Trophoblast cell (in vitro differentiated cells and primary cell): ENCODE measurements at regions not wholly inside any gene's neighbourhood (a gene's known extent, or its start where the extent isn't known, plus 50 kb on each side); places are given as distances from the start of the nearest gene placed in this dataset.

Experiments
- DNase-seq, 2 donors: peaks; one replicate each; pipeline ENCODE4 v3.0.0-alpha.2; 2016
- H2AFZ ChIP-seq: 2 replicates; pipeline ENCODE4 v1.6.1; 2013; ENCODE audit warnings: low read length, moderate library complexity, mild to moderate bottlenecking; ENCODE audit not compliant: insufficient read depth, poor library complexity
- H2AK5ac ChIP-seq: 2 replicates; pipeline ENCODE4 v1.6.1; 2013; ENCODE audit warnings: mild to moderate bottlenecking, low read length
- H2BK120ac ChIP-seq: 2 replicates; pipeline ENCODE4 v1.6.1; 2013; ENCODE audit warnings: low read length, mild to moderate bottlenecking, moderate library complexity; ENCODE audit not compliant: insufficient read depth, poor library complexity
- H2BK12ac ChIP-seq: 2 replicates; pipeline ENCODE4 v1.6.1; 2013; ENCODE audit warnings: mild to moderate bottlenecking, low read length, moderate library complexity
- H2BK5ac ChIP-seq: 2 replicates; pipeline ENCODE4 v1.6.1; 2013; ENCODE audit warnings: low read length, low read depth, moderate library complexity, mild to moderate bottlenecking; ENCODE audit not compliant: poor library complexity
- H3K14ac ChIP-seq: 2 replicates; pipeline ENCODE4 v1.6.1; 2013; ENCODE audit warnings: mild to moderate bottlenecking, low read length
- H3K18ac ChIP-seq: 2 replicates; pipeline ENCODE4 v1.6.1; 2013; ENCODE audit warnings: mild to moderate bottlenecking, low read length
- H3K23ac ChIP-seq: 2 replicates; pipeline ENCODE4 v1.6.1; 2013; ENCODE audit warnings: low read length
- H3K27ac ChIP-seq: 2 replicates; pipeline ENCODE4 v1.5.1; 2013; ENCODE audit warnings: low read depth, mild to moderate bottlenecking, inconsistent platforms, low read length, moderate library complexity
- H3K27me3 ChIP-seq: 2 replicates; pipeline ENCODE4 v1.6.1; 2013; ENCODE audit warnings: inconsistent platforms, mild to moderate bottlenecking, low read length, moderate library complexity; ENCODE audit not compliant: insufficient read depth
- H3K36me3 ChIP-seq, 2 experiments: 1 replicate in 1 of 2; 2 replicates in 1 of 2; pipeline ENCODE4 v1.6.1; 2013; ENCODE audit warnings: low read length in 2 of 2, mild to moderate bottlenecking in 2 of 2, moderate library complexity in 1 of 2; ENCODE audit not compliant: insufficient read depth in 2 of 2, control insufficient read depth in 1 of 2
- H3K4ac ChIP-seq: 2 replicates; pipeline ENCODE4 v1.6.1; 2013; ENCODE audit warnings: low read depth, mild to moderate bottlenecking, low read length, moderate library complexity
- H3K4me1 ChIP-seq, 2 experiments: 1 replicate in 1 of 2; 2 replicates in 1 of 2; pipeline ENCODE4 v1.6.1; 2013; ENCODE audit warnings: low read length in 2 of 2, mild to moderate bottlenecking in 2 of 2, moderate library complexity in 1 of 2; ENCODE audit not compliant: insufficient read depth in 2 of 2, control insufficient read depth in 1 of 2
- H3K4me2 ChIP-seq: 2 replicates; pipeline ENCODE4 v1.6.1; 2013; ENCODE audit warnings: inconsistent platforms, mild to moderate bottlenecking, low read length, moderate library complexity
- H3K4me3 ChIP-seq: 2 replicates; pipeline ENCODE4 v1.5.1; 2013; ENCODE audit warnings: mild to moderate bottlenecking, low read depth, low read length, inconsistent platforms
- H3K79me1 ChIP-seq: one replicate; pipeline ENCODE4 v1.6.1; 2013; ENCODE audit warnings: low read length
- H3K79me2 ChIP-seq: 2 replicates; pipeline ENCODE4 v1.6.1; 2013; ENCODE audit warnings: low read length, mild to moderate bottlenecking; ENCODE audit not compliant: control insufficient read depth, insufficient read depth, poor library complexity
- H3K9ac ChIP-seq: 2 replicates; pipeline ENCODE4 v1.6.1; 2013; ENCODE audit warnings: mild to moderate bottlenecking, low read length
- H3K9me3 ChIP-seq: 2 replicates; pipeline ENCODE4 v1.6.1; 2013; ENCODE audit warnings: low read depth, mild to moderate bottlenecking, control low read depth, inconsistent platforms, low read length; ENCODE audit not compliant: insufficient read depth
- H4K12ac ChIP-seq: 2 replicates; pipeline ENCODE4 v1.6.1; 2013; ENCODE audit warnings: low read depth, mild to moderate bottlenecking, low read length, moderate library complexity
- H4K8ac ChIP-seq: 2 replicates; pipeline ENCODE4 v1.6.1; 2013; ENCODE audit warnings: low read depth, mild to moderate bottlenecking, low read length, moderate library complexity
- H4K91ac ChIP-seq: one replicate; pipeline ENCODE4 v1.6.1; 2013; ENCODE audit warnings: low read depth, mild to moderate bottlenecking, low read length, moderate library complexity
- WGBS: extraction: QIAGEN DNeasy Blood & Tissue Kit; methylation state at CpG from one replicate; pipeline ENCODE4 v1.1.7; 2013; ENCODE audit warnings: missing lambda C conversion rate; ENCODE audit not compliant: insufficient read length, insufficient coverage; ENCODE audit errors: extremely low coverage; 5-methylcytosine and 5-hydroxymethylcytosine counted together

GRCh38 chr5:73375191-73375545, 73.4 kb downstream of the FOXD1 start:
- H3K4me2 ChIP-seq, result no peak overlapping the region
- H2BK5ac ChIP-seq, result no peak overlapping the region
- peaks cover 12% of the 10 kb centered on the region for H3K79me1 ChIP-seq
- peaks cover 11 to 16% of the 10 kb centered on the region in 2 experiments for H3K4me1 ChIP-seq
- H2AK5ac ChIP-seq, result no peak overlapping the region
- no peaks in the 10 kb centered on the region for H3K36me3 ChIP-seq
- no peak overlapping the region for H4K12ac ChIP-seq
- no peaks in the 10 kb centered on the region for H3K9me3 ChIP-seq
- WGBS, result no CpG with 5 or more reads among the region's 2 CpGs
- H3K9ac ChIP-seq, result no peak overlapping the region
- H3K14ac ChIP-seq, result no peak overlapping the region
- no peak overlapping the region for H3K27ac ChIP-seq
- H2BK120ac ChIP-seq, result no peak overlapping the region
- H3K18ac ChIP-seq, result no peak overlapping the region
- no peak overlapping the region for H4K8ac ChIP-seq
- DNase-seq, result no peak
- H3K4ac ChIP-seq, result no peak overlapping the region
- no peak overlapping the region for H3K4me3 ChIP-seq
- H2AFZ ChIP-seq, result no peak overlapping the region
- H3K79me2 ChIP-seq, result no peaks in the 10 kb centered on the region
- no peak overlapping the region for H3K23ac ChIP-seq
- H3K27me3 ChIP-seq, result no peaks in the 10 kb centered on the region
- H2BK12ac ChIP-seq, result no peak overlapping the region
- no peak overlapping the region for H4K91ac ChIP-seq

DNA sequence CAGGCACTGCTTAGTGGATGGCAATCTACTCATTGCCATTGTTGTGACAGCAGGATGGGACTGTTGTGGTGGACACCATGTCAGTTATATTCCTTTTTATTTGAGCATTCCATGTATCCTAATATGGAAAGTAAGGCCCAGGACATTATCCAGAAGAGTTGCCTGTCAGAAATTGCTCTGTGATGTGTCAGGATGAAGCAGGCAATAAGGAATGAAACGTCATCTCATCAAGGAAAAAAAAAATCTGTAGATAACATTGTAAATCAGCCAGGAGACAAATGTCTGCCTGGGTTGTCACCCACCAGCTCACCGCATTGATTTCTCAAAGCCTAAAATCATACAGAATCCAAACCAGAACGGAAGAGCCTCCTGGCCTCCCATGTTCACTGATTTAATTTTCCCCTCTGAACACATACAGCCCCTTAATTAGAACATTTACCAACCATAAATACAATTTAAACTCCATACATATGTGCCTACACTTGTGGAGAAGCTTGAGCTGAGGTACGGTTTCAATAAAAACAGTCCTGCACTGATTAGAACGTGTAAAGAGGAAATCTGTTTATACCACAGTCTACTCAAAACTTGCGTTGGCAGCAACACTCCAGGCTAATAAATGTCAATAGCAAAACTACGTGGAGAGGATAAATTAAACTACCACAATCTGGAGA, 73.9 kb downstream of the FOXD1 start:
- H3K79me2 ChIP-seq, result no peaks in the 10 kb centered on the region
- no CpG with 5 or more reads among the region's 7 CpGs for WGBS
- H3K23ac ChIP-seq, result no peak overlapping the region
- H4K12ac ChIP-seq, result no peak overlapping the region
- H2BK120ac ChIP-seq, result no peak overlapping the region
- no peak overlapping the region for H3K18ac ChIP-seq
- peaks cover 11 to 18% of the 10 kb centered on the region in 2 experiments for H3K4me1 ChIP-seq
- no peak overlapping the region for H4K8ac ChIP-seq
- H2AK5ac ChIP-seq, result no peak overlapping the region
- no peak overlapping the region for H3K14ac ChIP-seq
- H3K9me3 ChIP-seq, result no peaks in the 10 kb centered on the region
- H2AFZ ChIP-seq, result no peak overlapping the region
- H3K9ac ChIP-seq, result no peak overlapping the region
- H2BK5ac ChIP-seq, result no peak overlapping the region
- H3K4me3 ChIP-seq, result no peak overlapping the region
- H3K27ac ChIP-seq, result peak overlapping the region; percentile 2
- no peak for DNase-seq
- peaks cover 15% of the 10 kb centered on the region for H3K79me1 ChIP-seq
- H3K4ac ChIP-seq, result no peak overlapping the region
- H4K91ac ChIP-seq, result no peak overlapping the region
- H3K4me2 ChIP-seq, result no peak overlapping the region
- H3K36me3 ChIP-seq, result no peaks in the 10 kb centered on the region
- no peak overlapping the region for H2BK12ac ChIP-seq
- H3K27me3 ChIP-seq, result no peaks in the 10 kb centered on the region

GRCh38 chr5:73373814-73374510, 74.6 kb downstream of the FOXD1 start:
- H3K9me3 ChIP-seq, result no peaks in the 10 kb centered on the region
- H3K4me2 ChIP-seq, result no peak overlapping the region
- H2BK120ac ChIP-seq, result peak overlapping the region; percentile 29
- DNase-seq, result no peak
- H3K14ac ChIP-seq, result no peak overlapping the region
- peak overlapping the region; percentile 2 for H3K27ac ChIP-seq
- H3K79me1 ChIP-seq, result peaks cover 15% of the 10 kb centered on the region
- H4K8ac ChIP-seq, result no peak overlapping the region
- H3K4me3 ChIP-seq, result no peak overlapping the region
- peak overlapping the region; percentile 7 for H2AK5ac ChIP-seq
- H3K18ac ChIP-seq, result no peak overlapping the region
- peaks cover 11 to 18% of the 10 kb centered on the region in 2 experiments for H3K4me1 ChIP-seq
- no peaks in the 10 kb centered on the region for H3K79me2 ChIP-seq
- no peak overlapping the region for H3K9ac ChIP-seq
- WGBS, result no CpG with 5 or more reads among the region's 3 CpGs
- H2BK5ac ChIP-seq, result no peak overlapping the region
- H3K23ac ChIP-seq, result no peak overlapping the region
- H3K36me3 ChIP-seq, result no peaks in the 10 kb centered on the region
- H2AFZ ChIP-seq, result no peak overlapping the region
- peak overlapping the region; percentile 71 for H2BK12ac ChIP-seq
- H3K27me3 ChIP-seq, result no peaks in the 10 kb centered on the region
- peak overlapping the region; percentile 27 for H3K4ac ChIP-seq
- H4K12ac ChIP-seq, result no peak overlapping the region
- peak overlapping the region; percentile 55 for H4K91ac ChIP-seq

GRCh38 chr5:73370640-73371583, 77.7 kb downstream of the FOXD1 start:
- Histone ChIP-seq H3K4ac (no peak overlapping the region), H3K9ac (no peak overlapping the region), H3K9me3 (no peaks in the 10 kb centered on the region), H3K18ac (no peak overlapping the region), H2AK5ac (no peak overlapping the region), H3K27me3 (no peaks in the 10 kb centered on the region), H4K91ac (no peak overlapping the region), H3K79me1 (peaks cover 15% of the 10 kb centered on the region), H3K14ac (no peak overlapping the region), H2BK5ac (no peak overlapping the region), H3K23ac (no peak overlapping the region), H2BK12ac (no peak overlapping the region), H4K12ac (no peak overlapping the region), H3K36me3 (no peaks in the 10 kb centered on the region), H3K4me2 (no peak overlapping the region), H3K4me3 (no peak overlapping the region), H4K8ac (no peak overlapping the region), H3K27ac (peak overlapping the region; percentile 67), H2AFZ (no peak overlapping the region), H3K4me1 (peaks cover 9 to 19% of the 10 kb centered on the region in 2 experiments), H3K79me2 (no peaks in the 10 kb centered on the region), H2BK120ac (no peak overlapping the region)
- DNase-seq, result peak; percentile 28 to 30
- no CpG with 5 or more reads among the region's 12 CpGs for WGBS
